Activated naive CD8-positive, alpha-beta T cell treated with anti-CD3 and anti-CD28 coated beads, Interleukin-2, amount 50 U/mL, for 24 hours (primary cell): ENCODE measurements at regions not wholly inside any gene's neighbourhood (a gene's known extent, or its start where the extent isn't known, plus 50 kb on each side); places are given as distances from the start of the nearest gene placed in this dataset.

Experiments used
- ATAC-seq: fragments of 150-1000 bp; cut with Tn5 transposase; one replicate; pipeline ENCODE4 v1.10.0; 2021
- DNase-seq: peaks from one replicate; pipeline ENCODE4 v3.0.0; 2021
- H3K27ac Mint-ChIP-seq: one replicate; pipeline ENCODE4 v1.8.0; 2021; ENCODE audit warnings: mild to moderate bottlenecking, mixed read lengths
- H3K27me3 Mint-ChIP-seq: one replicate; pipeline ENCODE4 v1.8.0; 2021; ENCODE audit warnings: mixed read lengths
- H3K36me3 Mint-ChIP-seq: one replicate; pipeline ENCODE4 v1.8.0; 2021; ENCODE audit warnings: low read depth, mixed read lengths
- H3K4me1 Mint-ChIP-seq: one replicate; pipeline ENCODE4 v1.8.0; 2021; ENCODE audit warnings: mixed read lengths
- H3K4me3 Mint-ChIP-seq: one replicate; pipeline ENCODE4 v1.8.0; 2021; ENCODE audit warnings: mild to moderate bottlenecking, moderate library complexity, mixed read lengths
- H3K9me3 Mint-ChIP-seq: one replicate; pipeline ENCODE4 v1.8.0; 2021; ENCODE audit warnings: mixed read lengths

DNA sequence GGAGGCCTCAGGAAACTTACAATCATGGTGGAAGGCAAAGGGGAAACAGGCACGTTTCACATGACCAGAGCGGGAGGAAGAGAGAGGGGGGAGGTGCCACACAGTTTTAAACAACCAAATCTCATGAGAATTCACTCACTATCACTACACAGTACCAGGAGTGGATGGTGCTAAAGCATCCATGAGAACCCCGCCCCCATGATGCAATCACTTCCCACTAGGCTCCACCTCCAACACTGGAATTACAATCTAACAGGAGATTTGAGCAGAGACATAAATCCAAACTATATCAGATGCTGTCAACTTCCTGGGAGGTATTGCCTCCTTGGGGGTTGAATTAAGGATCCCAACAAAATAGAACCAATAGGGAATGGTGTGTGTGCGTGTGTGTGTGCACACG lies 407.1 kb downstream of the MED10 start:
- no peak for ATAC-seq
- Mint-ChIP-seq H3K4me1 (no peaks in the 10 kb centered on the region), H3K9me3 (no peaks in the 10 kb centered on the region), H3K4me3 (no peak overlapping the region), H3K27ac (no peak overlapping the region), H3K36me3 (no peaks in the 10 kb centered on the region), H3K27me3 (peaks cover 2% of the 10 kb centered on the region)
- DNase-seq = no peak

DNA sequence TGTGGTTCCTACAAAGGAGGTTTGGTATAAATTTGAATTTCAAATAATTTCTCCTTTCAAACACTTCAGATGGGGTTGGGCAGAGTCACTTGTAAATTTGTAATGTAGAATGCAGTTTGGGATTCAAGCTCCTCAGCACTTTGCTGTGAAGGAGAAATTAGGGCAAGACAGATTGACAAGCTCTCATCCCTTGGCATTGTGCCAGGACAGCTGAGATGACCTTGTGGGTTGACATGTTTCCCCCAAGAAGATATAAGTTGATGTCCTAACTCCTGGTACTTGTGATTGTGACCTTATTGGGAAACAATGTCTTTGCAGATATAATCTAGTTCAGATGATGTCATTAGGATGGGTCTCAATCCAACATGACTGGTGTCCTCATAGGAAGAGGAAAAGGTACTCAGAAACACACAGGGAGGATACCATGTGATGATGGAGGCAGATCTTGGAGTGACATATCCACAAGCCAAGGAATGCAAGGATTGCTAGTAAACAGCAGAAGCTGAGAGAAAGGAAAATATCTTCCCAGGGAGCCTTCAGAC lies 408.3 kb downstream of the MED10 start:
- Mint-ChIP-seq H3K27ac (no peak overlapping the region), H3K36me3 (no peaks in the 10 kb centered on the region), H3K4me1 (no peaks in the 10 kb centered on the region), H3K27me3 (peaks cover 2% of the 10 kb centered on the region), H3K4me3 (no peak overlapping the region), H3K9me3 (peaks cover under 1% of the 10 kb centered on the region)
- DNase-seq (no peak), ATAC-seq (no peak)

DNA sequence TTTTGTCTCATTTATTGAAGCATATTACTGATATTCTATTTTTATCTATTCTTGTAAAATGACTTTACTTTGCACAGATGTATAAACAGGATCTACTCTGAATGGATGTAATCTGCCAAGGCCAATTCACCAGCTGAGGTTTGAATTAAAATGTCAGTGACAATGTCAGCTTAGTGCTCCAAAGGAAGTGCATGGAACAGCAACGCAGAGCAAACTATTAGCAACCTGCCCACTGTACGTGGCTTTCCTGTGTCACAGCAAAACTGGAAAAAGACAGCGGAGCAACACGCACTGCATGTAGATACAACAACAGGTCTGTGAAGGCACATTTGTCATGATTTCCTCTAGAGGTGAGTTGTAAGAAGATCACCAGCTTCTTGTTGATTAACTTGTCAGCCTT lies 409.4 kb downstream of the MED10 start:
- Mint-ChIP-seq H3K4me3 (no peak overlapping the region), H3K4me1 (no peaks in the 10 kb centered on the region), H3K27ac (no peak overlapping the region), H3K36me3 (no peaks in the 10 kb centered on the region), H3K27me3 (peaks cover 2% of the 10 kb centered on the region), H3K9me3 (peaks cover 8% of the 10 kb centered on the region)
- DNase-seq (no peak), ATAC-seq (no peak)

DNA sequence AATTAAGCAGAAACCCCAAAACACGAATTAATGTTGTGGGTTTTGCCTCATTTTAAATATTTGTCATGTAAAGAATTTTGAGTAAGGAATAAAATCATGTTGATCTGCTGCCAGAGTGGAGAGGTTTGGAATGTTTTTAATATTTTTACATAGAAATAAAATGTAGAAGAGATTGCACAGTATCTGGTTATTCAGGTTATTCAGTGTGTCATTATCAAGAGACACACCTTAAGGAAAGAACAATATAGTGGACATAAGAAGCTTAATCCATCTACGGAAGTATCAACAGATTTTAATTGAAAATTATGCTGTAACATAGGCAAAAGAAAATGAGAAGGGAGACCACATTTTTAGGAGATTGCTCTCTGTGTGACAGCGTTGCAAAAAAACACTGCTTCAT lies 410.4 kb downstream of the MED10 start:
- Mint-ChIP-seq H3K36me3 (no peaks in the 10 kb centered on the region), H3K4me1 (no peaks in the 10 kb centered on the region), H3K27ac (no peak overlapping the region), H3K9me3 (peaks cover 8% of the 10 kb centered on the region), H3K27me3 (peaks cover 2% of the 10 kb centered on the region), H3K4me3 (no peak overlapping the region)
- ATAC-seq = no peak
- DNase-seq = no peak

DNA sequence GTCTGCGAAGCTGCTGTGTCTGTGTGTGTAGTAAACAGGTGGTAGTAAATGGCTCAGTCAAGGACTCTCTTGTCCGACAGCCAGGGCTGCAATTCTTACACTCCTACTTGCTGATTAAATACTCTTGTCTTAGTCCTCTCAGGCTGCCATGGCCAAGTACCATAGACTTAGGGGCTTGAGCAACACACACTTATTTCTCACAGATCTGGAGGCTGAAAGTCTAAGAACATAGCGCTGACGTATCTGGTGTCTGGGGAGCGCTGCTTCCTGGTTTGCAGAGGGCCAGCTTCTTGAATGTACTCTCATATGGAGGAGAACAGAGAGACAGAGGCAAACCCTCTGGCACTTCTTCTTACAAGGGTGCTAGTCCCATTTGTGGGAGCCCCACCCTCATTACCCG lies 411.0 kb downstream of the MED10 start:
- Mint-ChIP-seq H3K4me3 (no peak overlapping the region), H3K27me3 (peaks cover 2% of the 10 kb centered on the region), H3K9me3 (peaks cover 8% of the 10 kb centered on the region), H3K4me1 (no peaks in the 10 kb centered on the region), H3K36me3 (no peaks in the 10 kb centered on the region), H3K27ac (no peak overlapping the region)
- ATAC-seq = no peak
- DNase-seq = no peak

DNA sequence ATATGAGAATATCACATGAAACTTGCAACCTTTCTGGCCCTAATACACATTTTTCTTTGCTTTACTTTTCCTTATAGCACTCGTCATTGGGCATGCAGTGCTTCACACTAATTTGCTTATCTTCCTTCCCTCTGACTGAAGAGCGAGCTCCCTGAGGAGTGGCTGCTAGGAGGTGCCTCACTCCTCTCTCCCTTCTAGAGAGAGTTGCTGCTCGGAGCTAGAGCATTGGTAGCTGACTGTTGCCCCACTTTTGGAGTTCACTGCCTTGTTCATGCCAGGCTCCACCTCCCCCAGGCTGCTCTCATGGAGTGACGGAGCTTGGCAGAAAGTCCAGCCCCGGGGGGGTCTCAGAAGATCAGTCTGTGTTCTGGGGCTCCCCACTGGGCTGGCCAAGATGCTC lies 413.2 kb downstream of the MED10 start:
- peaks cover 8% of the 10 kb centered on the region for H3K9me3 Mint-ChIP-seq
- no peaks in the 10 kb centered on the region for H3K36me3 Mint-ChIP-seq
- DNase-seq = no peak
- no peaks in the 10 kb centered on the region for H3K27me3 Mint-ChIP-seq
- H3K4me1 Mint-ChIP-seq = no peaks in the 10 kb centered on the region
- H3K4me3 Mint-ChIP-seq = no peak overlapping the region
- ATAC-seq = no peak
- H3K27ac Mint-ChIP-seq = no peak overlapping the region

DNA sequence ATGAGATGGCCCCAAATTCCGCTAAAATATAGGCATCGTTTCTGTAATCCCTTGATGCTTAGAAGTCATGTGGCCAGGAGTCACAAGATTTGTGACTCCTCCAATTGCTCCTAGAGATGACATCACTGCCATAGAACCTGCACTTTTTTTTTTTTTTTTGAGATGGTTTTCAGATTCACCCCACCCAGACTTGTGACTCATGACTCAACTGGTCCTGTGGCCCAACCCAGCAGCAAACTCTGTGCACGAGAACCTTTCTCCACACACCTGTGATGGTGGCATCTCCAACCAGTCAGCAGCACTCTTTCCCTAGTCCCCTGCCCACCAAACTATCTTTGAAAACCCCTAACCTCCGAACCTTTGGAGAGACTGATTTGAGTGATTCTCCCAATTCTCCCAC lies 414.0 kb downstream of the MED10 start:
- H3K9me3 Mint-ChIP-seq = peaks cover 8% of the 10 kb centered on the region
- no peaks in the 10 kb centered on the region for H3K36me3 Mint-ChIP-seq
- no peak overlapping the region for H3K27ac Mint-ChIP-seq
- ATAC-seq (no peak), DNase-seq (no peak)
- H3K4me3 Mint-ChIP-seq = no peak overlapping the region
- H3K4me1 Mint-ChIP-seq = no peaks in the 10 kb centered on the region
- H3K27me3 Mint-ChIP-seq = no peaks in the 10 kb centered on the region

DNA sequence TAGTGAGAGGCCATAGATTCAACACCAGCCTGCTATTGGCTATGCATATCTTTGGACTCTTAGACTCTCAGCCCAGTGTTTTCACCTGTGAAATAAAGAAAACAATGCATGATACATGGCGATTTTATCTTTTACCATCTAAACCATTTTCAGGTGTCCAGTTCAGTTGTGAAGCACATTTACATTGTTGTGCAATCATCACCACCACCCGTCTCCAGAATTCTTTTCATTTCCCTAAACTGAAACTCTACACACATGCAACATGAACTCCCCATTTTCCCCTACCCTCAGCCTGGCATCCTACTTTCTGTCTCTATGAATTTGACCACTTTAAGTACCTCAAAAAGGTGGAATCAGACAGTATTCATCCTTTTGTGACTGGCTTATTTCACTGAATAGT lies 420.6 kb downstream of the MED10 start:
- no peak overlapping the region for H3K27ac Mint-ChIP-seq
- no peak for ATAC-seq
- H3K27me3 Mint-ChIP-seq = peaks cover 11% of the 10 kb centered on the region
- H3K4me1 Mint-ChIP-seq = no peaks in the 10 kb centered on the region
- no peaks in the 10 kb centered on the region for H3K9me3 Mint-ChIP-seq
- H3K4me3 Mint-ChIP-seq = no peak overlapping the region
- no peak for DNase-seq
- H3K36me3 Mint-ChIP-seq = no peaks in the 10 kb centered on the region

DNA sequence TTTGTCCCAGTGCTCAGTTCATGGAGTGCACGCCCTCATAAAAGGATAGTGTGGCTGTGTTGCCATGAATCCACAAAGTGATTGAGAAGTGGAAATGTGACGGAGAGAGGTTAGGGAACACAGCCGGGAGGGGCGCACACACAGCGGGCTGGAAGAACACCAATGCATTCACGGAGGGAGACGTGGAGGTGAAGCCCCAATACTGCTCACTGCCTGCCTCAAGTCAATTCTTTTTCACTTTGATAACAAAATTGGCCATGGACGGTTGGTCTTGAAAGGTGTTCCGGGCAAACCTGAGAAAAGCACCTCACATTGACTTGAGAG lies 424.1 kb downstream of the MED10 start:
- Mint-ChIP-seq H3K27ac (no peak overlapping the region), H3K36me3 (no peaks in the 10 kb centered on the region), H3K4me1 (no peaks in the 10 kb centered on the region), H3K27me3 (peaks cover 12% of the 10 kb centered on the region), H3K4me3 (no peak overlapping the region), H3K9me3 (no peaks in the 10 kb centered on the region)
- no peak for DNase-seq
- ATAC-seq = no peak

DNA sequence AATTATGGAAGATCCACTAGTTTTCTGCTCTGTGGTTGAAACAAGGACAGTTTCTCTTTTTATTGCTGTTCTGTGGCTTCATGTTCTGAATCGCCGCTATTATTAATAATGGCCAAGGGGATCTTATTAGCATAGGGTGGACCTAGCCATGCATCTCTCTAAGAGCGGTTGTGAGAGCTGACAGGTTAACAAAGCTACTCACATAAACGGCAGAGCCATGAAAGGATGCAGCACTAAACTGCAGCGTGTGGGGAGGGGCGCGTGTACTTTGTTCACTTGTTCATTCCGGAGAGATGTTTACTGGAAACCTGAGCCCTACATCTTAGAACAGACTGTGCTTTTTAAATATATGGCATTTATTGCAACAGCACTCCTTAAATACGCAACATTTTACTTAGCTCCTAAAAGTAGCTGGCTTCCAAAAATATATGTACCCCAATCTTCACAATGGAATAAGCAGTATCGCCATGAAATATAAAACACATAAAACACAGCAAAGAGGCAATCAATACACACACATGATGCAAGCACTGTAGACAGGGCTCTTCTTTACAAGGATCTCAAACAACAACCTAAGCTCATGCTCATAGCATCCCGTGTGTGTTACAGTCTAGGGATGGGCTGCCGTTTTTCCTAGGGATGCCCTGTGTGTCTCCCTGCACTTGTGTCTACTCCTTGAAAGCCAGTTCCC lies 424.6 kb downstream of the MED10 start:
- Mint-ChIP-seq H3K9me3 (no peaks in the 10 kb centered on the region), H3K36me3 (no peaks in the 10 kb centered on the region), H3K4me3 (no peak overlapping the region), H3K4me1 (no peaks in the 10 kb centered on the region), H3K27ac (no peak overlapping the region), H3K27me3 (peaks cover 12% of the 10 kb centered on the region)
- ATAC-seq (no peak), DNase-seq (no peak)

DNA sequence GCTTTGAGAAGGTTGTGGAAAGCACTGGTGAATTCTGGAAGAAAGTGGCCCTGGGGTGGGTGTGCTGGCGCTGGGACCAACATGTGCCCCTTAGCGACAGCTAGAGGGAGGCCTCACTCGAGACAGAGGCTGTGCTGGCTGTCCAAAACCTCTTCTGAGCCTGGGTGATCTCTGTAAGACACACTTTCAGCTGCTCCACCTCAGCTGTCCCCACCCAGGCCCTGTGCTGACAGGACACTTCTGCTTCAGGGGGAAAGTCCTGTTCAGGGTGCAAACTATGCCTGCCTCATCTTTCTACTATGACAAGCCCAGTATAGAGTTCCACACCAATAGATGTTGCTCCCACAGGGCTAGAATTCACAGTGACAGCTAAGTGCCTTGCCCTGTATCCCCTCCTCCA lies 426.4 kb downstream of the MED10 start:
- DNase-seq (no peak), ATAC-seq (no peak)
- H3K4me1 Mint-ChIP-seq = no peaks in the 10 kb centered on the region
- peaks cover 7% of the 10 kb centered on the region for H3K27me3 Mint-ChIP-seq
- no peak overlapping the region for H3K27ac Mint-ChIP-seq
- no peaks in the 10 kb centered on the region for H3K36me3 Mint-ChIP-seq
- no peak overlapping the region for H3K4me3 Mint-ChIP-seq
- no peaks in the 10 kb centered on the region for H3K9me3 Mint-ChIP-seq

DNA sequence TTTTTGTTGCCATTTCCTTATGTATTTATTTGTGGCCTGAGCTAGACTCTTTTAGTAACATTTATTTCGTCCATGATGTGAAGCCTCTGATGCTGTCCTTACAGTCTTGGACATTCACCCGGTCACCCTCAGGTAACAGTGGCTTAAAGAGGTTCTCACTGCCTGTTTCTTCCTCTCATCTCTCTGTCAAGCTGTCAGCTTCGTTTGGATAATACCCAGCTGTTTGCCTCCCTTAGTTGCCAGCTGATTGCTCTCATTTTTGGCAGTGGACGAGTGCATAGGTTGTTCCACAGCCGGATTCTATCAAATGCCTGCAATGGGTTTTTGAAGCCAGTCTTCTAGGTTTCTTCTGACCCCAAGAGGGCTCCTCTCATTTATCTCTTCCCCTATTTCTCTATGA lies 427.7 kb downstream of the MED10 start:
- Mint-ChIP-seq H3K27ac (no peak overlapping the region), H3K4me1 (no peaks in the 10 kb centered on the region), H3K36me3 (no peaks in the 10 kb centered on the region), H3K27me3 (peaks cover 6% of the 10 kb centered on the region), H3K9me3 (no peaks in the 10 kb centered on the region), H3K4me3 (no peak overlapping the region)
- DNase-seq (no peak), ATAC-seq (no peak)

DNA sequence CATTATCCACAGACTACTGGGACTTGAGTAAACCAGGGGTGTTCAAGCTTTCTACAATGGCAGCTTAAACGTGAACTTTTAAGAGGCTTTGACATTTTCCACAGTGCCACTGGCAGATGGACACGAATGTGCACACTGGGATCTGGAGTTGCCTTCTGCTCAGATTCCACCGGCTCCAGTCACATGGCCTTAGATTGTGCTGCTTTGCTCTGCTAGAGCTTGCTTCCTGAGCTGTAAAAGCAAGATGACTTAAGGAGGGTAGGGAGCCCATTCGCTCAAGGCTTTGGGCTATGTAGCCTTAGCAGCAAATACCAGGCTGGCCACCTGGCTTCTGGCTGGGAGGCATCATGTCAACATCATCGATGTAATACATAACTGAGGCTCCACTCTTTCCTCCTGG lies 436.9 kb downstream of the MED10 start:
- ATAC-seq (no peak), DNase-seq (no peak)
- H3K36me3 Mint-ChIP-seq = no peaks in the 10 kb centered on the region
- H3K27me3 Mint-ChIP-seq = peaks cover 4% of the 10 kb centered on the region
- H3K4me3 Mint-ChIP-seq = no peak overlapping the region
- no peaks in the 10 kb centered on the region for H3K9me3 Mint-ChIP-seq
- no peak overlapping the region for H3K27ac Mint-ChIP-seq
- H3K4me1 Mint-ChIP-seq = no peaks in the 10 kb centered on the region

DNA sequence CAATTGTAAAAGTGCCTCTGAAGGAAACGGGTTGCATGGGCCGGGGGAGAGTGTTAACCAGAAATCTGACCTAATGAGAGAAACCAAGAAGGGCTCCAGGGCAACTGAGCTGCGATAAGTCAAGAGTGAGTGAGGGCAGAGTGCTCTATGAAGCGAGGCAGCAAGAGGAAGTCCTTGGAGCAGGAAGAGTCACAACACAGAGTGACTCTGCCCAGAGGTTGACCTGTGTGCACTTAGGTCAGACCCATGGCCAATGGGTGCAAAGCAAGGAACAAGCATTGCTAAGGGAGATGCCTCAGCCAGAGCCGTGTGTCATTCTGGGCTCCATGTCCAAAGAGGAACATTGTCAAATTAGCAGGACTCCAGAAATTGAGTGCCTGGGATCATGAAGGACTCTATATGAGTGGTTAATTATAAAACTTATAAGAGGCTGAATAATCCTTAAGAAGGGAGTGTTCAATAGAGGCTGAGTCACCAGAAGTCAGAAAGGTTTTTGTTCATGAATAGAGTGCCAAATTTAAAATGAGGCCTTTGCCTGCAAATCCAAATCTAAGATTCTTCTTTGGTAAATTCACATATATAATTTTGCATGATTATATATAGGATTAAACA lies 438.5 kb downstream of the MED10 start:
- H3K4me1 Mint-ChIP-seq = no peaks in the 10 kb centered on the region
- no peak for DNase-seq
- no peak for ATAC-seq
- H3K27ac Mint-ChIP-seq = no peak overlapping the region
- H3K4me3 Mint-ChIP-seq = no peak overlapping the region
- no peaks in the 10 kb centered on the region for H3K36me3 Mint-ChIP-seq
- peaks cover 4% of the 10 kb centered on the region for H3K27me3 Mint-ChIP-seq
- no peaks in the 10 kb centered on the region for H3K9me3 Mint-ChIP-seq

DNA sequence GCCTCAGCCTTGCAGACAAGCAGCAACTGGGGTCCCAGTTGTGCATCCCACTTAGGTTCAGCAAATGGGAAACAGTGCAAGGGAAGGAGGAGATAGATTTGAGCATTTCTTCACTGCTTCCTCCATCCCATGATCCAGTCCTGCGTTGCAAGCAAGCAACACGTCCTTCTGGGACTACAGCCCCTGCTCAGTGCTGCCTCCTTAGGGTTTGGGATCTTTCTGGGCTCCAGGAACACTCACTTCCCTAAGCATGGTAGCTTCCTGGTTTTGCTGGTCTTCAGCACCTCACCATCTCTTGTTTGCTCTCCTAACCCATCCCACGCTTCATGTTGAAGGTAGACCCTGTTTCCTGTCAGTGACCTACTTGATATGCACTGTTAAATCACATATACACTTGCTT lies 444.7 kb downstream of the MED10 start:
- DNase-seq (no peak), ATAC-seq (no peak)
- Mint-ChIP-seq H3K4me1 (no peaks in the 10 kb centered on the region), H3K27me3 (peaks cover 2% of the 10 kb centered on the region), H3K36me3 (no peaks in the 10 kb centered on the region), H3K27ac (no peak overlapping the region), H3K4me3 (no peak overlapping the region), H3K9me3 (no peaks in the 10 kb centered on the region)

DNA sequence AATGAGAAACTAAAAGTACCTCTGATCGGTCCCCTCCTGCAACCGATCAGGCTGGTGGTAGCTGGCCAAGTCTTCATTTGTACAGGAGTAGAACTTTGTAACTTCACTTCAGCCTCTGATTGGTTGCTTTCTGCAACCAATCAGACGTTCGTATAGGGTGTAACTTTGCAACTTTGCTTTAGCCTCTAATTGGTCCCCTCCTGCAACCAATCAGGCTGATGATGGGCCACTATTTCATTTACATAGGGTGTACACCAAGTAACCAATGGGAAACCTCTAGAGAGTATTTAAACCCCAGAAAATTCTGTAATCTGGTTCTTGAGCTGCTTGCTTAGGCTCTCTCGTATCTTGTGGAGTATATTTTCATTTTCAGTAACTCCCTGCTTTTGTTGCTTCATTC lies 445.5 kb downstream of the MED10 start:
- Mint-ChIP-seq H3K9me3 (no peaks in the 10 kb centered on the region), H3K4me1 (no peaks in the 10 kb centered on the region), H3K27me3 (no peaks in the 10 kb centered on the region), H3K36me3 (no peaks in the 10 kb centered on the region), H3K4me3 (no peak overlapping the region), H3K27ac (no peak overlapping the region)
- DNase-seq (no peak), ATAC-seq (no peak)
